ENCODE measurements at regions not wholly inside any gene's neighbourhood (a gene's known extent, or its start where the extent isn't known, plus 50 kb on each side); places are given as distances from the start of the nearest gene placed in this dataset.

- Histone ChIP-seq H3K4me3 (no peak overlapping the region), H3K27me3 (ENCODE audit: low read depth) (no peaks in the 10 kb centered on the region), H3K36me3 (no peaks in the 10 kb centered on the region), H3K4me1 (no peaks in the 10 kb centered on the region), H3K27ac (no peak overlapping the region), H3K9me3 (no peaks in the 10 kb centered on the region)
- intact Hi-C loops (cut with DNase I) = no loop called here
- DNase-seq (no peak), ATAC-seq (peak in 1 of 2 donors; percentile 10)
- no peak for TF ChIP-seq CTCF (IDR thresholded peaks at IDR 0.05)
These were observed 78.9 kb upstream of the OLFM4 start for GRCh38 chr13:52949742-52950141.

GRCh38 chr13:52949044-52949443 lies 79.6 kb upstream of the OLFM4 start:
- no peaks in the 10 kb centered on the region for H3K36me3 ChIP-seq
- H3K27ac ChIP-seq = no peak overlapping the region
- ATAC-seq = no peak
- no peak for DNase-seq
- H3K4me3 ChIP-seq = no peak overlapping the region
- H3K27me3 ChIP-seq (ENCODE audit: low read depth) = no peaks in the 10 kb centered on the region
- TF ChIP-seq CTCF (IDR thresholded peaks at IDR 0.05) = no peak
- intact Hi-C loops (cut with DNase I) = no loop called here
- H3K4me1 ChIP-seq = no peaks in the 10 kb centered on the region
- no peaks in the 10 kb centered on the region for H3K9me3 ChIP-seq

- ATAC-seq (peak in 1 of 2 donors; percentile 53), DNase-seq (no peak)
- Histone ChIP-seq H3K27ac (no peak overlapping the region), H3K27me3 (ENCODE audit: low read depth) (peaks cover 1% of the 10 kb centered on the region), H3K4me1 (no peaks in the 10 kb centered on the region), H3K36me3 (no peaks in the 10 kb centered on the region), H3K4me3 (no peak overlapping the region), H3K9me3 (no peaks in the 10 kb centered on the region)
- intact Hi-C loops (cut with DNase I) = no loop called here
- no peak for TF ChIP-seq CTCF (IDR thresholded peaks at IDR 0.05)
These were observed 80.7 kb upstream of the OLFM4 start for GRCh38 chr13:52947921-52948373.

GRCh38 chr13:52945348-52945747 lies 83.3 kb upstream of the OLFM4 start:
- TF ChIP-seq CTCF (IDR thresholded peaks at IDR 0.05) = no peak
- ATAC-seq (peak; percentile 46 to 73), DNase-seq (no peak)

DNA sequence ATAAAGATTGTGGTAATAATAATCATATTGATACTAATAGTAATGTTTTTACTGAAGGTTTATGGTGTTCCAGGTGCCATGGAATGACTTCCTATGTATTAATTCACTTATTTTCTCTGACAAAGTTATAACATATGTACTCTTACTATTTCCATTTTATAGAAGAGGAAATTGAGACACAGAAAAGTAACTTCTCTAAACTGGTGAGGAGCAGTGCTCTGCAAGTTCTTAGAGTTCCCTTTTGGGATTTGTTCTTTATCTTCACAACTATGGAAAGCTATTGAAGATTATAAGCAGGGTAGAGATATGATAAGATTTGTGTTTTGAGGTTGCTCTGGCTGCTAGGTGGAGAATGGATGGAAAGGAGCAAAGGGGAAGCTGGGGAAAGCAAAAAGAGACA lies 83.9 kb upstream of the OLFM4 start:
- no peak overlapping the region for H3K27ac ChIP-seq
- TF ChIP-seq CTCF (IDR thresholded peaks at IDR 0.05) = no peak
- H3K4me1 ChIP-seq = no peaks in the 10 kb centered on the region
- intact Hi-C loops (cut with DNase I) = no loop called here
- DNase-seq (no peak), ATAC-seq (peak in 1 of 2 donors; percentile 51)
- H3K4me3 ChIP-seq = no peak overlapping the region
- H3K27me3 ChIP-seq (ENCODE audit: low read depth) = peaks cover 3% of the 10 kb centered on the region
- no peaks in the 10 kb centered on the region for H3K36me3 ChIP-seq
- no peaks in the 10 kb centered on the region for H3K9me3 ChIP-seq

More at GRCh38 chr13:52945348-52945747, 83.3 kb upstream of the OLFM4 start:
- Histone ChIP-seq H3K36me3 (no peaks in the 10 kb centered on the region), H3K9me3 (no peaks in the 10 kb centered on the region), H3K27me3 (ENCODE audit: low read depth) (peaks cover 3% of the 10 kb centered on the region), H3K4me1 (no peaks in the 10 kb centered on the region), H3K27ac (no peak overlapping the region), H3K4me3 (no peak overlapping the region)
- intact Hi-C loops (cut with DNase I) = no loop called here

GRCh38 chr13:52938065-52938464 lies 89.6 kb upstream of the PCDH8 start:
- Histone ChIP-seq H3K27me3 (ENCODE audit: low read depth) (peaks cover 3% of the 10 kb centered on the region), H3K9me3 (no peaks in the 10 kb centered on the region), H3K4me3 (no peak overlapping the region), H3K36me3 (no peaks in the 10 kb centered on the region), H3K27ac (no peak overlapping the region), H3K4me1 (no peaks in the 10 kb centered on the region)
- ATAC-seq (no peak), DNase-seq (no peak)
- no peak for TF ChIP-seq CTCF (IDR thresholded peaks at IDR 0.05)
- intact Hi-C loops (cut with DNase I) = no loop called here
